Neural progenitor cell (in vitro differentiated cells): ENCODE measurements at regions not wholly inside any gene's neighbourhood (a gene's known extent, or its start where the extent isn't known, plus 50 kb on each side); places are given as distances from the start of the nearest gene placed in this dataset.

Source experiments
- DNase-seq: peaks from one replicate; pipeline ENCODE4 v3.0.0-alpha.2; 2016; ENCODE audit warnings: low spot score
- H2AFZ ChIP-seq: fragments of 200-600 bp; sonication (generic); replicated peaks from 2 replicates; pipeline ENCODE4 v1.6.1; 2016; ENCODE audit warnings: antibody characterized with exemption
- H3F3A ChIP-seq: fragments of 200-600 bp; sonication (generic); 2 replicates; pipeline ENCODE4 v1.6.1; 2016; ENCODE audit warnings: antibody characterized with exemption, low read depth
- H3K27ac ChIP-seq: fragments of 200-600 bp; sonication (generic); 2 replicates; pipeline ENCODE4 v1.5.1; 2016; ENCODE audit warnings: mild to moderate bottlenecking
- H3K27me3 ChIP-seq: fragments of 200-600 bp; sonication (generic); 2 replicates; pipeline ENCODE4 v1.6.1; 2016; ENCODE audit warnings: mild to moderate bottlenecking, moderate library complexity
- H3K36me3 ChIP-seq: fragments of 200-600 bp; sonication (generic); 2 replicates; pipeline ENCODE4 v1.5.1; 2016
- H3K4me1 ChIP-seq: fragments of 200-600 bp; sonication (generic); 2 replicates; pipeline ENCODE4 v1.6.1; 2016; ENCODE audit warnings: mixed run types
- H3K4me2 ChIP-seq: fragments of 200-600 bp; sonication (generic); 2 replicates; pipeline ENCODE4 v1.6.1; 2016
- H3K4me3 ChIP-seq: fragments of 200-600 bp; sonication (generic); 2 replicates; pipeline ENCODE4 v1.5.1; 2016
- H3K79me2 ChIP-seq: fragments of 200-600 bp; sonication (generic); 2 replicates; pipeline ENCODE4 v1.6.1; 2016; ENCODE audit warnings: low read depth
- H3K9ac ChIP-seq: fragments of 200-600 bp; sonication (generic); 2 replicates; pipeline ENCODE4 v1.6.1; 2016
- H3K9me3 ChIP-seq: fragments of 200-600 bp; sonication (generic); 2 replicates; pipeline ENCODE4 v1.5.1; 2016; ENCODE audit warnings: low read depth
- H4K20me1 ChIP-seq: fragments of 200-600 bp; sonication (generic); 2 replicates; pipeline ENCODE4 v1.6.1; 2016; ENCODE audit warnings: low read depth
- H3K27ac Mint-ChIP-seq: 3 replicates; pipeline ENCODE4 v1.8.0; 2021; ENCODE audit warnings: mixed read lengths
- H3K27me3 Mint-ChIP-seq: 2 replicates; pipeline ENCODE4 v1.8.0; 2022; ENCODE audit warnings: low read depth, mild to moderate bottlenecking, inconsistent platforms, moderate library complexity, mixed read lengths; ENCODE audit not compliant: insufficient read depth
- H3K36me3 Mint-ChIP-seq: 3 replicates; pipeline ENCODE4 v1.8.0; 2021; ENCODE audit warnings: mixed read lengths
- H3K4me1 Mint-ChIP-seq: 3 replicates; pipeline ENCODE4 v1.8.0; 2021; ENCODE audit warnings: mixed read lengths
- H3K4me3 Mint-ChIP-seq: 3 replicates; pipeline ENCODE4 v1.8.0; 2021; ENCODE audit warnings: mild to moderate bottlenecking, moderate library complexity, mixed read lengths
- H3K9me3 Mint-ChIP-seq: 3 replicates; pipeline ENCODE4 v1.8.0; 2020; ENCODE audit warnings: mixed read lengths
- EZH2 ChIP-seq: fragments of 200-600 bp; sonication (generic); IDR thresholded peaks from 2 replicates; pipeline ENCODE4 v1.6.1; 2017; ENCODE audit warnings: antibody characterized with exemption, mild to moderate bottlenecking, moderate library complexity
- EZH2phosphoT487 ChIP-seq: fragments of 200-600 bp; sonication (generic); IDR thresholded peaks from 2 replicates; pipeline ENCODE4 v1.6.1; 2017; ENCODE audit warnings: antibody characterized with exemption
- TF ChIP-seq, protein P1 (sequence below): fragments of 200-600 bp; sonication (generic); IDR thresholded peaks from 2 replicates; pipeline ENCODE4 v1.5.1; 2017; ENCODE audit warnings: antibody characterized with exemption, mild to moderate bottlenecking

DNA sequence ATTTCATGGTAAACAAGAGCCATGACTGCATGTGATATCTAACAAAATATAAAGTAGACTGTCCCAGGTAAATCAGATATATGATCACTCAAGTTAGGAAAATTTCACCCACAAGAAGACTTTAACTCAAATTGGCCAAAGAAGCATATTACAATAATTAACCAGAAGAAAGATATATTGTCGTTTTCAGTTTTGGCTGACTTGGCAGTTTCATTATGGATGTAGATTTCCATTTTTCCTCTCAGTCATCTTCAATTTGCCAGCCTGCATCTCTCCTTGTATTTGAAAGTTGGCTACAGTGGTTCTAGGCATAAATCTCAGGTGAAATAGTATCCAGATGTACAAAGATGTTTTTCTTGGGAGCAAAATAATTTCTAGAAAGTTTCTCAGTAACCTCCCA, 761.6 kb downstream of the LRFN5 start:
- Histone ChIP-seq H3K27ac (no peak overlapping the region), H3K79me2 (no peaks in the 10 kb centered on the region), H3F3A (no peaks in the 10 kb centered on the region), H3K4me3 (no peak overlapping the region), H3K36me3 (no peaks in the 10 kb centered on the region), H3K4me2 (no peak overlapping the region), H4K20me1 (no peaks in the 10 kb centered on the region), H3K9me3 (no peaks in the 10 kb centered on the region), H2AFZ (no peak overlapping the region), H3K4me1 (no peaks in the 10 kb centered on the region), H3K9ac (no peak overlapping the region), H3K27me3 (no peaks in the 10 kb centered on the region)
- H3K36me3 Mint-ChIP-seq = no peaks in the 10 kb centered on the region
- peaks cover 2% of the 10 kb centered on the region for H3K27me3 Mint-ChIP-seq
- DNase-seq = no peak
- H3K9me3 Mint-ChIP-seq = no peaks in the 10 kb centered on the region
- H3K4me3 Mint-ChIP-seq = no peak overlapping the region
- no peak overlapping the region for H3K27ac Mint-ChIP-seq
- H3K4me1 Mint-ChIP-seq = no peaks in the 10 kb centered on the region
- TF ChIP-seq, protein P1, sequence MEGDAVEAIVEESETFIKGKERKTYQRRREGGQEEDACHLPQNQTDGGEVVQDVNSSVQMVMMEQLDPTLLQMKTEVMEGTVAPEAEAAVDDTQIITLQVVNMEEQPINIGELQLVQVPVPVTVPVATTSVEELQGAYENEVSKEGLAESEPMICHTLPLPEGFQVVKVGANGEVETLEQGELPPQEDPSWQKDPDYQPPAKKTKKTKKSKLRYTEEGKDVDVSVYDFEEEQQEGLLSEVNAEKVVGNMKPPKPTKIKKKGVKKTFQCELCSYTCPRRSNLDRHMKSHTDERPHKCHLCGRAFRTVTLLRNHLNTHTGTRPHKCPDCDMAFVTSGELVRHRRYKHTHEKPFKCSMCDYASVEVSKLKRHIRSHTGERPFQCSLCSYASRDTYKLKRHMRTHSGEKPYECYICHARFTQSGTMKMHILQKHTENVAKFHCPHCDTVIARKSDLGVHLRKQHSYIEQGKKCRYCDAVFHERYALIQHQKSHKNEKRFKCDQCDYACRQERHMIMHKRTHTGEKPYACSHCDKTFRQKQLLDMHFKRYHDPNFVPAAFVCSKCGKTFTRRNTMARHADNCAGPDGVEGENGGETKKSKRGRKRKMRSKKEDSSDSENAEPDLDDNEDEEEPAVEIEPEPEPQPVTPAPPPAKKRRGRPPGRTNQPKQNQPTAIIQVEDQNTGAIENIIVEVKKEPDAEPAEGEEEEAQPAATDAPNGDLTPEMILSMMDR = no peak
- TF ChIP-seq EZH2 (no peak), EZH2phosphoT487 (no peak)

DNA sequence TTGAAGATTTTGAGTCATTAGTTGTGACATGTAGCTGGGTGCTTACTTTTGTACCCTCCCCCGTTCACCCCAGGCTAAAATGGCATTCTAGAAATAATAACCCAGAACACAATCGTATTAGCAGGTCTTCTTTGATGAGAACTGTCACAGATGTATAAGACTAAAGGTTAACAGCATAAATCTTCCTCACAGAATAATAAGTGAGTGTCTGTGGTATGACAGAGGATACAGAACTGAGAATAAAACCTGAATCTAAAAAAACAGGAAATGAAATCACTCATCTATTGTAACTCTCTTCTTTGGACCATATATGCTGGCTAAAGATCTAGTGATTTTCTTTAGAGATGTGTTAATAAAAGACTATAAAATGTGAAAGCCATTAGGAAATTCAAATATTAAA, 746.6 kb downstream of the LRFN5 start:
- no peak overlapping the region for H3K27ac ChIP-seq
- no peak overlapping the region for H3K9ac ChIP-seq
- Mint-ChIP-seq H3K4me3 (no peak overlapping the region), H3K4me1 (no peaks in the 10 kb centered on the region), H3K27me3 (no peaks in the 10 kb centered on the region), H3K9me3 (no peaks in the 10 kb centered on the region), H3K36me3 (no peaks in the 10 kb centered on the region), H3K27ac (no peak overlapping the region)
- no peaks in the 10 kb centered on the region for H3K27me3 ChIP-seq
- no peak overlapping the region for H2AFZ ChIP-seq
- no peak for DNase-seq
- no peak overlapping the region for H3K4me3 ChIP-seq
- TF ChIP-seq EZH2 (no peak), EZH2phosphoT487 (no peak)
- no peaks in the 10 kb centered on the region for H3K79me2 ChIP-seq
- H3K9me3 ChIP-seq = no peaks in the 10 kb centered on the region
- H3K4me1 ChIP-seq = no peaks in the 10 kb centered on the region
- H4K20me1 ChIP-seq = no peaks in the 10 kb centered on the region
- no peaks in the 10 kb centered on the region for H3F3A ChIP-seq
- H3K4me2 ChIP-seq = no peak overlapping the region
- H3K36me3 ChIP-seq = no peaks in the 10 kb centered on the region

DNA sequence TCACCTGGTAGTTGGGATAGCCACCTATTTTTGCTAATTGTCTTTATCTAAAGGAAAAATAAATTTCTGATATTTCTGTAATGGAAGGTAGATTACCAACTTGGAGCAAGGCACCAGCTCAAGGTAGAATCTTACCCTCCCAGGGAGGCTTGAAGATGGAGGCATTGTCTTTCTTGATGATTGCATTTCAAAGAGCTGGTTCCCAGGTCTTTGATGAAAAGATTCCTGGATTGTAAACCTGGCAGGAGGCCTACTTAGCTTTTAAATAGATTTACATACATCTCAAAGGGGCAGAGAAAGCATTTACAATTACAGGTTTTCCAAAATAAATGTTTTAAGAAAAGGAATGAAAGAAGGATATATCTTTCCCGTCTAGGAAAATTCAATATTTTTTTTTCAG, 729.2 kb downstream of the LRFN5 start:
- Histone ChIP-seq H3K4me2 (peak overlapping the region; percentile 42), H3K36me3 (no peaks in the 10 kb centered on the region), H3K27me3 (no peaks in the 10 kb centered on the region), H4K20me1 (no peaks in the 10 kb centered on the region), H3K4me1 (peaks cover 22% of the 10 kb centered on the region), H2AFZ (no peak overlapping the region), H3K4me3 (no peak overlapping the region), H3K27ac (no peak overlapping the region), H3K9me3 (no peaks in the 10 kb centered on the region), H3K79me2 (no peaks in the 10 kb centered on the region), H3K9ac (no peak overlapping the region), H3F3A (no peaks in the 10 kb centered on the region)
- no peak overlapping the region for H3K27ac Mint-ChIP-seq
- no peaks in the 10 kb centered on the region for H3K27me3 Mint-ChIP-seq
- no peak overlapping the region for H3K4me3 Mint-ChIP-seq
- TF ChIP-seq EZH2 = no peak
- no peak for TF ChIP-seq EZH2phosphoT487
- TF ChIP-seq, protein P1 = no peak
- peak; percentile 65 for DNase-seq
- no peaks in the 10 kb centered on the region for H3K36me3 Mint-ChIP-seq
- no peaks in the 10 kb centered on the region for H3K4me1 Mint-ChIP-seq
- H3K9me3 Mint-ChIP-seq = peaks cover 2% of the 10 kb centered on the region

DNA sequence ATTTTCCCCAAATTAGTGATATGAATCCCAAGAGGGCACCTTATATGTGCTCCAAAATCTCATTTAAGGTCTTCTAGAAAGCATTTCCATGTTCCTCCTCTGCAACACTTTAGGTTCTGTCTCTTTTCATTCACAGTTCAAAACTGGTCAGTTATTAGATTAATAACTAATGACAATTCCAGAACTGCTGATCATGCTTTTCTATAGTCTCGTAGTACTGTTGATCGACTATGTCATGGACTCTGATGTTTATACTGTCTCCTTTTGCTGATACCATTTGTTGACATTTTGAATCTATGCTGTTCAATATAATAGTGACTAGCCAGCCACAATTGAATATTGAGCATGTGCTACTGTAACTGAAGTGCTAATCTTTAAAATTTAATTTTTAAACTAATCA, 728.3 kb downstream of the LRFN5 start:
- Histone ChIP-seq H3K27ac (no peak overlapping the region), H3K27me3 (no peaks in the 10 kb centered on the region), H3F3A (no peaks in the 10 kb centered on the region), H3K9me3 (no peaks in the 10 kb centered on the region), H2AFZ (no peak overlapping the region), H3K36me3 (no peaks in the 10 kb centered on the region), H3K4me1 (peaks cover 22% of the 10 kb centered on the region), H3K79me2 (no peaks in the 10 kb centered on the region), H3K4me3 (no peak overlapping the region), H3K4me2 (no peak overlapping the region), H3K9ac (no peak overlapping the region), H4K20me1 (no peaks in the 10 kb centered on the region)
- Mint-ChIP-seq H3K27ac (no peak overlapping the region), H3K9me3 (peaks cover 2% of the 10 kb centered on the region), H3K4me1 (no peaks in the 10 kb centered on the region), H3K27me3 (no peaks in the 10 kb centered on the region), H3K36me3 (no peaks in the 10 kb centered on the region), H3K4me3 (no peak overlapping the region)
- no peak for DNase-seq
- TF ChIP-seq EZH2phosphoT487 = no peak
